ENCODE measurements at regions not wholly inside any gene's neighbourhood (a gene's known extent, or its start where the extent isn't known, plus 50 kb on each side); places are given as distances from the start of the nearest gene placed in this dataset.

GRCh38 chr2:43171789-43172188 lies 54.6 kb downstream of the ZFP36L2 start:
- ChIA-PET CTCF (interaction anchor here (0.7 to 4.9 kb wide), 4 partner anchors 49 to 340 kb away, joined by 3 to 71 read pairs (median 6); no protein-coding TSS in a partner anchor), POLR2A (no interaction called here)
- dilution Hi-C loops (cut with MboI; ENCODE audit: extremely low pct_ligation_motif_present, low sequenced_read_pairs): loop anchor here (10.0 kb wide), 1 partner anchor 53 kb away; the partner anchor contains the start of gene ZFP36L2
- peak; percentile 72 for DNase-seq (ENCODE audit: low read depth, low spot score)
- H2AFZ ChIP-seq (ENCODE audit: low read depth, low read length): no peak overlapping the region
- H3K79me2 ChIP-seq (ENCODE audit: control insufficient read depth, insufficient read depth, low read length): no peaks in the 10 kb centered on the region
- H3K4me3 ChIP-seq (replicated peaks in 1 of 3; ENCODE audit: insufficient read depth in 1 of 3, low read depth in 1 of 3, low read length in 3 of 3): no peak overlapping the region
- H3K9ac ChIP-seq (replicated peaks; ENCODE audit: extremely low read depth, insufficient read depth, low read length): no peak overlapping the region
- peak overlapping the region; percentile 6 for H3K27ac ChIP-seq (ENCODE audit: insufficient read depth, low read depth, low read length)
- H4K20me1 ChIP-seq (replicated peaks; ENCODE audit: control insufficient read depth, extremely low read depth, insufficient read depth, low read length): no peaks in the 10 kb centered on the region
- H3K36me3 ChIP-seq (ENCODE audit: control insufficient read depth in 2 of 2, extremely low read depth in 1 of 2, insufficient read depth in 2 of 2, low read length in 2 of 2): no peaks in the 10 kb centered on the region
- peaks cover 63% of the 10 kb centered on the region for H3K4me1 ChIP-seq (ENCODE audit: control insufficient read depth, extremely low read depth, insufficient read depth, low read length)
- TF ChIP-seq MAX (IDR thresholded peaks at IDR 0.05; ENCODE audit: insufficient read depth, insufficient read length) (no peak), POLR2AphosphoS5 (IDR thresholded peaks at IDR 0.05; ENCODE audit: insufficient read depth, low read depth, low read length) (no peak), MYC (IDR thresholded peaks at IDR 0.05; ENCODE audit: low read depth, low read length) (no peak), GATA2 (IDR thresholded peaks at IDR 0.05; ENCODE audit: insufficient read depth, insufficient read length, low read depth, low read length) (no peak), JUN (IDR thresholded peaks at IDR 0.05; ENCODE audit: borderline replicate concordance, insufficient read depth, insufficient read length, low read depth) (no peak), POLR2A (IDR thresholded peaks at IDR 0.05; ENCODE audit: low read depth, low read length) (no peak), EZH2 (IDR thresholded peaks at IDR 0.05; ENCODE audit: borderline replicate concordance, low read depth, low read length, severe bottlenecking) (no peak), CTCF (IDR thresholded peaks at IDR 0.05; ENCODE audit: extremely low read depth in 1 of 2, insufficient read depth in 1 of 2, low read depth in 1 of 2, low read length in 2 of 2) (no peak), FOS (IDR thresholded peaks at IDR 0.05; ENCODE audit: borderline replicate concordance, insufficient read depth, low read length) (no peak)
- no peaks in the 10 kb centered on the region for H3K9me1 ChIP-seq (replicated peaks; ENCODE audit: control insufficient read depth, extremely low read depth, insufficient read depth, low read length)
- H3K4me2 ChIP-seq (ENCODE audit: insufficient read depth, low read length): no peak overlapping the region
- intact Hi-C loops (cut with micrococcal nuclease): no loop called here
- H3K9me3 ChIP-seq (replicated peaks; ENCODE audit: control insufficient read depth, insufficient read depth, low read length): no peaks in the 10 kb centered on the region
- peak; percentile 88 for FAIRE-seq
- no TSS peak for BruUV-seq (replicated peaks)
- H3K27me3 ChIP-seq (ENCODE audit: control insufficient read depth in 2 of 2, insufficient read depth in 2 of 2, low read length in 2 of 2): no peaks in the 10 kb centered on the region

Data from endothelial cell of umbilical vein (primary cell).